ENCODE measurements at regions not wholly inside any gene's neighbourhood (a gene's known extent, or its start where the extent isn't known, plus 50 kb on each side); places are given as distances from the start of the nearest gene placed in this dataset.

GRCh38 chr4:13778367-13778766, 150.8 kb upstream of the BOD1L1 start:
- Mint-ChIP-seq H3K27me3 (ENCODE audit: unreplicated experiment) (no peaks in the 10 kb centered on the region), H3K4me1 (ENCODE audit: low read depth, unreplicated experiment) (no peaks in the 10 kb centered on the region), H3K36me3 (ENCODE audit: unreplicated experiment) (no peaks in the 10 kb centered on the region), H3K4me3 (ENCODE audit: unreplicated experiment) (no peak overlapping the region), H3K27ac (ENCODE audit: unreplicated experiment) (no peak overlapping the region), H3K9me3 (ENCODE audit: unreplicated experiment) (peaks cover 5% of the 10 kb centered on the region)
- DNase-seq: no peak
- no peak for TF ChIP-seq CTCF (IDR thresholded peaks at IDR 0.05; ENCODE audit: partially characterized antibody, unreplicated experiment)

- Mint-ChIP-seq H3K4me3 (ENCODE audit: unreplicated experiment) (no peak overlapping the region), H3K27me3 (ENCODE audit: unreplicated experiment) (peaks cover 2% of the 10 kb centered on the region), H3K36me3 (ENCODE audit: unreplicated experiment) (no peaks in the 10 kb centered on the region), H3K4me1 (ENCODE audit: low read depth, unreplicated experiment) (no peaks in the 10 kb centered on the region), H3K27ac (ENCODE audit: unreplicated experiment) (no peak overlapping the region), H3K9me3 (ENCODE audit: unreplicated experiment) (no peaks in the 10 kb centered on the region)
- no peak for TF ChIP-seq CTCF (IDR thresholded peaks at IDR 0.05; ENCODE audit: partially characterized antibody, unreplicated experiment)
- DNase-seq: no peak
These were observed 154.7 kb upstream of the BOD1L1 start for GRCh38 chr4:13782231-13782630.

GRCh38 chr4:13783800-13784411, 156.4 kb upstream of the BOD1L1 start:
- H3K4me3 Mint-ChIP-seq (ENCODE audit: unreplicated experiment): no peak overlapping the region
- no peak for TF ChIP-seq CTCF (IDR thresholded peaks at IDR 0.05; ENCODE audit: partially characterized antibody, unreplicated experiment)
- no peak overlapping the region for H3K27ac Mint-ChIP-seq (ENCODE audit: unreplicated experiment)
- no peaks in the 10 kb centered on the region for H3K4me1 Mint-ChIP-seq (ENCODE audit: low read depth, unreplicated experiment)
- no peaks in the 10 kb centered on the region for H3K9me3 Mint-ChIP-seq (ENCODE audit: unreplicated experiment)
- no peaks in the 10 kb centered on the region for H3K36me3 Mint-ChIP-seq (ENCODE audit: unreplicated experiment)
- H3K27me3 Mint-ChIP-seq (ENCODE audit: unreplicated experiment): peaks cover 2% of the 10 kb centered on the region
- DNase-seq: no peak

- DNase-seq: no peak
- no peaks in the 10 kb centered on the region for H3K4me1 Mint-ChIP-seq (ENCODE audit: low read depth, unreplicated experiment)
- no peak for TF ChIP-seq CTCF (IDR thresholded peaks at IDR 0.05; ENCODE audit: partially characterized antibody, unreplicated experiment)
- no peaks in the 10 kb centered on the region for H3K27me3 Mint-ChIP-seq (ENCODE audit: unreplicated experiment)
- H3K9me3 Mint-ChIP-seq (ENCODE audit: unreplicated experiment): peaks cover 4% of the 10 kb centered on the region
- no peak overlapping the region for H3K4me3 Mint-ChIP-seq (ENCODE audit: unreplicated experiment)
- H3K27ac Mint-ChIP-seq (ENCODE audit: unreplicated experiment): no peak overlapping the region
- H3K36me3 Mint-ChIP-seq (ENCODE audit: unreplicated experiment): no peaks in the 10 kb centered on the region
These were observed 165.6 kb upstream of the BOD1L1 start for GRCh38 chr4:13793020-13793710.

- no peak for DNase-seq
- Mint-ChIP-seq H3K4me3 (ENCODE audit: unreplicated experiment) (no peak overlapping the region), H3K36me3 (ENCODE audit: unreplicated experiment) (no peaks in the 10 kb centered on the region)
These were observed 167.5 kb upstream of the BOD1L1 start for GRCh38 chr4:13794819-13795565.

More at GRCh38 chr4:13794819-13795565, 167.5 kb upstream of the BOD1L1 start:
- Mint-ChIP-seq H3K9me3 (ENCODE audit: unreplicated experiment) (peaks cover 4% of the 10 kb centered on the region), H3K27ac (ENCODE audit: unreplicated experiment) (no peak overlapping the region), H3K4me1 (ENCODE audit: low read depth, unreplicated experiment) (no peaks in the 10 kb centered on the region), H3K27me3 (ENCODE audit: unreplicated experiment) (no peaks in the 10 kb centered on the region)
- no peak for TF ChIP-seq CTCF (IDR thresholded peaks at IDR 0.05; ENCODE audit: partially characterized antibody, unreplicated experiment)

Data from glutamatergic neuron (in vitro differentiated cells).